GM21515 (cell line): ENCODE measurements at regions not wholly inside any gene's neighbourhood (a gene's known extent, or its start where the extent isn't known, plus 50 kb on each side); places are given as distances from the start of the nearest gene placed in this dataset.

Source experiments
- ATAC-seq: cut with Tn5 transposase; IDR thresholded peaks from one replicate; pipeline ENCODE4 v1.9.1; 2021; ENCODE audit not compliant: unreplicated experiment

DNA sequence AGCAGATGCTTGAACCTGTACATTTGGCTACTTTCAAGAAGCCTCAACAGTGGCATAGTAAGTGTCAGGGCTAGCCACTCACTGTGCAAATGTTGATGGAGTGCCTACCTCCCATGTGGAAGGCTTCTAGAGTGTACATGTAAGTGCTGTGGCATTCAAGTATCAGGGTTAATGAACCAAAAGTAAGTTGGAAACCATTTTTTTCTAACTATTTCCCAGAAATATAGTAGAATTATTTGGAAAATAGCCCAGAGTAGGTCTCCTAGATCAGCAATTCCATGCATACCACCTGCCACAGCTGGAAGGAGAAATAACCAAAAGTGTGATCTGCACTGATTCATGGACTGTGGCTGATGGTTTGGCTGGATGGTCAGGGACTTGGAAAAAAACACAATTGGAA, 53.3 kb downstream of the FOXD1 start:
- ATAC-seq = no peak

DNA sequence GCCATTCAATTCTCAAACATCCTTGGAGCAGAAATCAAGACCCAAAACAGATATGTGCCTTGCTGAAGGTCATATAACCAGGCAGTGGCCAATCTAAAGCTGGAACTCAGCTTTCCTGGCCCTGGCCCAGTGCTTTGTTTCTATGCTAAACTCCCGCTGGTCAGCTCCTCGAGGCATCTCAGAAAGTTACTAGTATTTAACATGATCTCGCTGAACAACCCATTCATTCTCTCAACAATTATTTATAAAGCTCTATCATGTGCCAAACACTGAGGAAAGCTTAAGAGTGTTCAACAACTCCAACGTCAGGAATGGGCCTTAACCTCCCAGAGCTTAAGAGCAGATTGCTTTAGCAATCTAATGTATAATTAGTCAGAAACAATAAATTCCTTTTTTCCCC, 54.0 kb downstream of the FOXD1 start:
- ATAC-seq = no peak

DNA sequence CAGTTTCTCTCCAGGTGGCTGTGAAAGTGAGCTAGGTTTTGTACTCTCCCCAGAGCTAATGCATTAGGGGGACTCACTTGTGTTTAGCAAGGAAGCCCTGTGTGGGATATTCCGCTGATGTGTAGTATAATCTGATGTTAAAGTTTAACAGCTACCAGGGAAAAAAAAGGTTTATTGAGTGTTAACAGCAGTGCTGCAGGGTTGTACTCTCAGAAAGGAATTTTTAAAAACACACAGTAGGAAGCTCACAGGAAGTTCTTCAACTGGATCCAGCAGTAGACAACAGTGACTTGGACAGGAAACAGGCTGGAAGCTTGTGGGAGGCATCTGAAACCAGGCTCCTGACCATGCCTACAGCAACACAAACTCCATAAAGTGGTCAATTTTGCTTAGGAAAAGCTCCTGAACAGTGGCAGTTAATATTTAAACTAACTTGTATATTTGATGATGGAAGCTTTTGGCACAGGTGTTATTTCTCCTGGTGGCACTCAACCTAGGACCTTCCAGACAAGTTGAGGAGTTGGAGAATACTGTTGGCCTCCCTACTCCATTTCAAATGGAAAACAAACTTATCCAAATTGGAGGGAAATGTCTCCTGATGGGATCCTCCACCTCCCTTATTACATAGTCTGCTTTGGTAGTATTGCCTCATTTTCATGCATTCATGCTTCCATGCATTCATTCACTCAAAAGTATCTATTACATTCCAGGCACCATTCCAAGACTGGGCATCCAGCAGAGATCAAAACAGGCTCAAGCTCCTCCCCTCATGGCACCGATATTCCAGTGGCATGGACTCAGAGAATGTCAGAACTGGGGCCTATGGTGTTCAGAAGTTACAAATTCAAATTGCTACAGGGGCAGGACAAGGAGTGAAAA, 54.7 kb downstream of the FOXD1 start:
- ATAC-seq = no peak

DNA sequence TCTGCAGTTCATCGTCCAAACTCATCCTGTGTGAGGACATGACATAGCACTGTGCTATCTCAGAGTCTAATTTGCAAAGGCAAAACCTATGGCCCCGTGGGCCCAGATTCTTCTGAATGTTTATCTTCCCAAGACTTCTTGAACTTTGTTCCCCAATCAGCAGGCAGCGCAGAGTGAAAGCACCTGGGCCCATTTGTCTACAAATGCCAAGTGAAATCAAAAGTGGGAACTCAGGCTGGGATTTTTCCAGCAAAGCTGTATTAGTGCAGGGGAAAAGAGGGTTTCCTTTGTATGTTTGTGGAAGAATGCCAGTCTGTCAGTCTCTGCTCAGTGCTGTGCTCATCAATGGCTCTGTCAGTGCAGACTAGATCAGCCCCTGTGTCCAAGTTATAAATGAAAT, 55.8 kb downstream of the FOXD1 start:
- no peak for ATAC-seq

DNA sequence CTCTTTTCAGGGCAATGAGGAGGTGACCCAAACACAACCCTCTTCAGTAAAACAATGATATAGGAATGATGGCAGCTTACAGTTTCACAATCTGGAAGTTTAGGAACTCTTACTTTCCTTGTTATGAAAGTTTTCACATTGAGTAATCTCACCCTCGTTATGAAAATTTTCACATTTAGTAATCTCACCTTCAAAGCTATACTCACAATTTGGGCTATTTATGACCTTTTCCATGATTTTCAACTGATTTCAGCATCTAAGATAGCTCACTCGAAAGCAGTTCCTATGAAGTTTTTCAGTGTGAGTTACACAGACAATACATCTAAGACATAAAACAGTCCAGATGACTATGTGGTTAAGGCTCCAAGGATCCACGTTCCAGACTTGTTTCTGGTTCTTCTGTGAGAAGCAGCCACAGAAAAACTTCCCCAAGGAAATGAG, 57.1 kb downstream of the FOXD1 start:
- no peak for ATAC-seq

DNA sequence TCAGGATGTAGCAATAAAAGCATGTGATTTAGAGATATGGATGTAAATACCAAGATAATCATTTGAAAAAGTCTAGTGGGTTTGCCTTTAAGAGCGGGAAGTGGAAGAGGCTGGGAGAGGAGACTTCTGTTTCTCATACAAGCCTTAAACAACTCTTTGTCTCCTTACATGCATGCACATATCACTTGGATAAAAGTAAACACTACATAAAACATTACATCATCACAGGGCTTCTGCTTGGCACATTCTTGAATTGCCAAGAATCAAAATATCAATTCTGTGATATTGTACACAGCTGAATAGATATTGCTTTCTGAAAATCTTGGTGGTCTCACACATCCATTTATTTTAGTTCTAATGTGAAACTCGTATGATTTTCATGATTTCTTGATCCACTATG, 57.6 kb downstream of the FOXD1 start:
- ATAC-seq = no peak

DNA sequence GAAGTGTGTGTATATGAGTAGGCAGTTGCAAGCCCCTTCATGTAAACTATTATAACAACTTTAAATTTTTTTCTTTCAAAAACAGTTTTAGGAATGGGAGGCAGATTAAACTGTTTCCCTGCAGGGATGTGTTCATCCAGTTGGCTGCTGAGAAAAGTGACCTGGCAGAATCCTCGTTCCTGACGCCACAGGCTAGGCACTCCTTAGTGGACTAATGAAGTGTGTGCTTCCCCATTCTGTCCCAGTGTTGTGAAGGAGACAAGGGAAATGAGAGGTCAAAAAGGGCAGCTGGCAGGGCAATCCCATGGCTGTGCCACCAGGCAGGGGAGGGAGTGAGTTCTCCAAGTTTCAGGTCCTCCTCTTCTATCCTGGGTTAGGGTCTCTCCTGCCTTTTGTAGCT, 59.8 kb downstream of the FOXD1 start:
- no peak for ATAC-seq

DNA sequence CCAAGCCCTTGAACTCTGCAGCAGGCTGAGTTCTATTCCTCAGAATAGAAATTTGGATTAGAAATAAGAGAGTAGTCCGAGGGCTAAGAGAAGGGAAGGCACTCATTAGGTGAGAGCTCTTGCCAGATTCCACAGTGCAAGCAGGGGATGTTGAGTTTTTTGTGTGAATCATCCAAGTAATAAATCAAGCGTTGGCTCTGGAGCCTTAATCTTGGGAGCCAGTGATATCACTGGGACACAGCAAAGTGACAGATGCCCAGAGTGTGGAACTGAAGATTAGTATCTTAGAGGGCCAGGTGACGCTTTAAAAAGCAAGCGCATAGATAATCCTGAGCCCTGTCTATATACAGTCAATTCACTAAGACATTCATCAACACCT, 60.3 kb downstream of the FOXD1 start:
- no peak for ATAC-seq

DNA sequence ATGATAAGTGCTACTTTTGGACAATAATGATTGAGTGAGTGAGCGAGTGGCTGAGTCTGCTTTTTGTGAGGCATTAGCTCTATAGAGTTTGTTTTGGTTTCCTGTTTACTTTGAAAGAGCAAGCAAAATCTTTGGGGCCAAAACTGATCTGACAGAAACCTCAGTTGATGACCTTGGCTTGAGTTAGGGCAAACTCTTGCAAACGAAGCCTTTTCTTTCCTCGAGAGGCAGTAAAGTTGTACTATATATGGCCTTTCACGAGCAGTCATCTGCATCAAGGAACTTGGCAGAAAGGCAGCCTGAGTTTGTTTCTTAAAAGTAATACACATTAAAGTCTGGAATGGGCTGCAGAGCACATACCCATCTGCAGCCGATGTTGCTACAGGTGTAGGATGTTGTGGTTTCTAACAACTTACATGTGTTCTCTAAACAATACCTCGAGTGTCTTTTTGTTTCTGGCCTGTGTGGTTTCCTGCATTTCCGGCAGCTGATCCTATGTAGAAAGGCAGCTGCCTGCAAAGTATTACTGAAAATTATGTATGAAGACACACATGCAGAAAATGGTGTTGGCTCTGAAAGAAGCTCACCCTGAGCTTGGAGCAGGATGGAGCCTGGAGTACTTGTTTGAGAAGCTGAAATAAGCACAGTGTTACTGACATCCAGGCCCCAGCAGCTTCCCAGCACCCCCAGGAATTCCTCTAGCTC, 60.8 kb downstream of the FOXD1 start:
- ATAC-seq = peak; percentile 92

DNA sequence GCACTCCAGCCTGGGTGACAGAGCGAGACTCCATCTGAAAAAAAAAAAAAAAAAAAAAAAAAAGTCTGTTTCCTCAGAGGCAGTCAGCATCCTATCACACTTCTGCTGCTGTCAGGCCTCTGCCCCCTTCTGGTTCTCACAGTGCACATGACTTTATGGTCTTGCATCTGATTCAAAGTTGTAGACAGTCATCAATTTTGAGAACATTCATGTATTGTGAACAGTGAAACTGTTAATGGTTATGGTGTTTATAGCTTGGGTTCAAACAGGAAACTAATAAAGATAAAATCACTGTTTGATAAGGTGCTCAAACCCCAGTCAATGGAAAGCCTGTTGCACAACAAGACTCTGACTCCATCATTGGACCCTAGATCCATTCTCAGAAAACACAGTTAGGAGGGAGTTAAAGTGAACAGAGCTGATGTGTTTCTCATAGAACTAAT, 61.4 kb downstream of the FOXD1 start:
- peak; percentile 33 for ATAC-seq

DNA sequence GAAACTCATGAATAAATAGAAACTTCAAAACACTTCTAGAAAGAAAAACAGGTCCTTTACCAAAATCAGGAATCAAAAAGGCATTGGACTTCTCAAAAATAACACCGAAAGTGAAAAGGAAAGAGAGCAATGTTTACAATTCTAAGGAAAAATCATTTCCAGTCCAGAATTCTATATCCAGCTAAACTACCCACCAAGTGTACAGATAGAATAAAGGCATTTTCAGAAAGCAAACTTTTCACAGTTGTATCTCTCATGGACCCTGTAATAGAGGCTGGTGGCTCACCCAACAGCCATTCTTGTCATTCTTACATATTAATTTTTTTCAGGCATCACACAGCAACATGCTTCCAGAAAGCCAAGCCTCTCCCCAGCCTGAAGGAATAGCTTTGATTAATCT, 63.7 kb downstream of the FOXD1 start:
- ATAC-seq = no peak

DNA sequence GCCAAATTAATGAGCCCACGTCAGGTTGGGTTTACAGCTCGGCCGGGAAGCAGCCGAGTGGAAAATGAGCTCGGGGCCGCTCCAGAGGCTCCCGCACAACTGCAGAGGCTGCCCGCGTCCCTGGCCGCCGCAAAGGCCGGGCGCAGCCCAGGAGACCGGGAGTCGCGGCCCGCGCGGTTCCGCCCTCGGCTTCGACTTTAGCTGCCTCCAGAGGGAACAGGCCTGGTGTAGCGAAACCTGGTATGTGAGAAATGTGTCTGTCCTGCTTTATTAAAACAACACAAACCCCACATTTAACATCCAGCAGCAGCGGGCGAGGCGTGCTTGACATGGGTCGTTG, 66.2 kb downstream of the FOXD1 start:
- ATAC-seq = no peak

DNA sequence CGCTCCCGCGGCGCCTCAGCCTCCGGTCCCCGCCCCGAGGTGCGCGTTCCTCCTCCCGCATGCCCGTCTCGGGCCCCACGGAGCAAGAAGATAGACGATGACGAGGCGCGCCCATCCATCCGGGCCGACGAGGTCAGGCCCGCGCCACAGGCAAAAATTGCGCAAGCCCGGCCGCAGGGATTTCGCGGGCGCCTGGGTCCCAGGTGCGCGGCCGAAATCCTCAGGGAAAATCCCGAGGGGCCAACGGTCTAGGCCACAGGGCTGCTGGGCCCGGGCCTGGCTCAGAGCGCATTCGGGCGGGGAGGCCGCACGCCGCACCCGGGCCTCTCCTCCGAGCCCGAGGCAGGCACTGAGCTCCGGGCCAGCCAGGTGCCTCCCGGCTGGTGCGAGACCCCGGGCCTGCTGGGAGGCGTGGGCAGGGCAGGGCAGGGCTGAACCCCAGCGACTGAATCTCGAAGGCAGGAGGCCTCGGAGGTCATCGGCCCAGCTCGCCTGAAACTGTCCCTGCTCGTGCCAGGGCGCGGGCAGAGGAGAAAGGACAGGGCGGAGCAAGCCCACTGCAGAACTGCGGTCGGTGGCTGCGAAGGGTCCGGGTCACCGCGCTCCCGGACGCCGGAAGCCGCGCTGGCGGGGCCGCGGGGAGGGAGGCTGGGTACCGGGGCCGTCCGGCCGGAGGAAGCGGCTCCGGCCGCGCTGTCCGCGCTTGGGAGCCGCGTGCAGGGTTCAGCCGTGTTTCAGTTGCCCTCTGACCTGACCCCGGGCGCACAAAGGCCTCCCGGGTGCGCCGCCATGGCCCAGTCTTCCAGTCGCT, 66.8 kb downstream of the FOXD1 start:
- ATAC-seq = no peak

DNA sequence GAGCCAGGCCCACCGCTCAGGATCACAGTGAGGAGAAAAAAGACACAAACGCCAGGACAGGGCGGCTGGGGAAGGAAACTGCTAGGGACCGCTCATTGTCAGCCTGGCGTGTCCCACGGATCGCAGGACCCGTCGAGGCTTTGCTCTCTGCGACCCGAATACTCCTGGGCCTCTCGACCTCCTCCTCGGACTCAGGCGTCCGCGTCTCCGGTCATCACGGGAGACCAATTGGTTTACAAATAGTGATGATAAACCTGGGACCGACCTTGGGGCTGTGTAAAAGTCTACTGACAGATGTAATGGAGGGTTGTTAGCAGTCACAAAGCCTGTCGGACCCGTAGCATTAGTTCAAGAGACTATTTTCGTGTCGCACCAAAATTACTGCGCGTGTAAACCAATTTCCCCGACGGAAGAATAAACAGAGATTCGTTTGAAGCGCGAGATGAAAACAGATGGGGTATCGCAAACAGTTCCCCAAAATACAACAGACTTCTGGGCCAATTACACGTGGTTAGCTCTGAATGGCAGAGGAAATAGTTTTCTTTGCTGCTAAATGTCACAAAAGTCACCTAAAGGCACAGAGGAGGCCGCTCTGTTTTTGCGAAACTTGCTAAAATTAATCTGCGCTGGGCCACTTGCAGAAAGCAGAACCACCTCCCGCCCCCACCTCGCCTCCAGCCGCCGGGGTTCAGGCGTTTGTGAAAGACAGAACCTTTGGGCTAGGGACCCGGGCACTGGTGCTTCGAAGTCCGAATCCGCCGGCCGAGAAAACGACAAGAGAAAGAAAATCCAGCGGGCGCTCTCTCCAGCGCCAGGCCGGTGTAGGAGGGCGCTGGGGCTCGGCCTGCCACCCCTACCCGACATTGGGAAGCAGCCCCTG, 67.6 kb downstream of the FOXD1 start:
- no peak for ATAC-seq

DNA sequence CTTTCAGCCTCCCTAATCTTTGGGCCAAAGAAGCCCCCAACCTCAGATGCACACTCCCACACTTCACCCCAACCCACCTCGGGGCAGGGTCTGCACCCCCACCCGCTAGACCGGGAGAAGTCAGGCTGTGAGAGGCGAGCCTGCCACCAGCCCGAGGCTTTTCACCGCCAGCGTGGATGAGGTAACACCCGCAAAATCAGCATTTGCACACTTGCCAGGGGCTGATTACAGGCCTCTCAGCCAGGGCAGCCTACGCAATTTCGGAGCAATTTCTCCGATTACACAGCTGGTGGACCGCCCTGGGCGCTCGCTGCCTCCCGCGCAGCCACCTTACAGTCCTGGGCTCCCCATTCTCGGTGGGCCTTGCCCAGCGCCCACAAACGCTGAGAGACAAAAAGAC, 68.5 kb downstream of the FOXD1 start:
- ATAC-seq = no peak

DNA sequence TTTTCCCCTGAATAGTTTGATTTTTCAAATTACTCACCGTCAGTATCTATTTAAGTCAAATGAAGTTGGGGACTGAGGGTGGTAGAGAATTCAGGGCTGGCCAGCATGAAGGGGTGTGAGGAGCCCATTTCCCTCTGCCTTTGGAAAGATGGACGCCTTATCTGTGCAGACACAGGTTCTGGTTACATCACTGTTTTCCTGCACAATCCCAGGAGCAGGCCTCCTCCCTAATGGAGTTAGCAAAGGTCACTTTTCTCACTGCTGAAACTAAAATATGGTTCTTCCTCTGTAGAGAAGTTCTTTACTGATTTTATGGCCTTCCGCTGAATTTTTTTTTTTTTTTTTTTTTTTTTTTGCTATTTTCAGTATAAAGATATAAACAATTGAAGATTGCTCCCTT, 69.1 kb downstream of the FOXD1 start:
- no peak for ATAC-seq

DNA sequence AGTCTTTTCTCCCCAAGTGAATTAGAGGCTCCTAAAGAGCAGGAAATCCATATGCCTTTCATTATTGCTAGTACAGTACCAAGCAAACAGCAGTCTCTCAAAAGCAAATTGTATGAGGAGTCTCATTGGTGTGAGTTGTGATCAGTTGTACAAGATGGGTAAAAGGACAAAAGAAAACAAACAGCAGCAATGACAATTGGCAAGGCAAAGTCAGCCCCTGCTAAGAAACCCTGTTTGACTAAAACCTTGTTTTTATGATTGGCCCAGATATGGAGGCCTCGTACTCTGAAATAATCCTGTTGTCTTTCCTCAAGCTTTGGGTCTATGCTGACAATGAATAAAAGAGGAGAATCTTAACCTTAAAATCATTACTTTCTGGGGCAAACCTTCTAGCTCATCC, 69.8 kb downstream of the FOXD1 start:
- no peak for ATAC-seq

DNA sequence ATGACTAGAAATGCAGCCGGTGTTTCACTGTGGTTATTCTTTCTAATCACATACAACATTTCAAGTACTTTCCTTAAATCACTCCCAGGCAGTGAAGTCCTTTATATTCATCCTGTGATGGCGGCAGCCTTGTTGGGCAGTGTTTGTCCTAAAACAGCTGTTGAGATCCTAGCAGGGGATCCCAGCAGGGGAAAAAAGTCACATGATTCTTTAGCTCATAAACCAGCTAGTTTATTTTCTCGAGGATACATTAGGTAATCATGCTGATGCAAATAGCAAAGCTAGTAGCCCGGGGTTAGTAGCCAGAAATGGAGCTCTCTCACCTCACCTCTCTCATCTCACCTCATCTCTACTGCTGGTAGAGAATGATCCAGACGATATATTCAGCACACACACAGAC, 70.5 kb downstream of the FOXD1 start:
- no peak for ATAC-seq

DNA sequence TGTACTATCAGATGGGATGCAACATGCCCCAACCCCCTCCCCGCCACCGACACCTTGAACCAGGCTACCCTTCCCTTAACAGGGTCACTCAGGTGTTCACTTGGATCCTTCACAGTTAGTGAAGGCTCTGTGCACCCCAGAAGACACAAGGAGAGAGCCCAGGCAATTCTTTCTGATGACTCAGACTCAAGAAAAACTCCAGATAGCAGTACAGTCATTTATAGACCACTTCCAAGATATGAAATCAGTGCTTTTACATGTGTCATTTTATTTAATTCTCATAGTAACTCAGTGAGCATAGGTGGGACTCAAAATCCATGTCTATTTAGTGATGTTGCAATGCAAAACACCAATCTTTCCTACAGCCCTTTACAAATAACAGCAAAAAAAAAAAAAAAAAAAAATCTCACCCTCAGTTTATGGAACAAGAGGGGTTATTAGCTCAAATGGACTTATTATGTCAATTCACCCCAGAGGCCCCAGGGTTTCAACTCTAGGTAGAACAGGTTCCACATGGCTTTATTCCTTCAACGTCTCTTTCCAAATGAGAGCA, 71.9 kb downstream of the FOXD1 start:
- no peak for ATAC-seq

DNA sequence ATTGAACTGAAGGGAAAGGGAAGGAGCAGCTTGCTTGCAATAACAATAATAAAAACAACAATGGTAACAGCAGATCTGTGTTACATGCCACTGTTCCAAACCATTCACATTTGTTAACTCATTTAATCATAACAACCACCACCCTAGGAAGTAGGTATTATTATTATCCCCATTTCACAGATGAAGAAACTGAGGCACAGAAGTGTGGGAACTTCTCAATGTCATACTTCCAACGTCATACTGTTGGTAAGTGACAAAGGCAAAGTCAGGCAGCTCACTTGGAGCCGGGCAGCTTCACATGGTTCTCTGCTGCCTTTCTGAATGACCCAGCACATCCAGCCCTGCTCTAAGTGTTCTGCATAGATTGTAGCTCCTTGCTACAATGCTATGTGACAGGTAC, 72.6 kb downstream of the FOXD1 start:
- ATAC-seq = no peak

DNA sequence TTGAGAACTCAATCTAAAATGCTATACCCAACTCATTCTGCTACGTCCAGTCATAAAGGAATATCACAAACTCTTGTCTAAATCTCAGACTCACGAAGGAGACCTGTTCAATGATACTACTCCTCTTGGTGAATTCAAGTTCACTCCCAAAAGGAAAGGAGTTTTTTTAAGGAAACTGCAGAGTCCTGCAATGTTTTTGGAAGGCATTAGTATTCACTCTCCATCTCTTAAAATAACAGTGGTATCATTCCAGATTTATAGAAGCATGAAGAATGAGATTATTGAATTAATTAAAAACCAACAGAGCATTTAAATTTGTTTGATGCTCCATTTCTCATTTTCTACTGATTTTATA, 73.4 kb downstream of the FOXD1 start:
- no peak for ATAC-seq
